Pulmonary artery endothelial cell (primary cell): ENCODE measurements at regions not wholly inside any gene's neighbourhood (a gene's known extent, or its start where the extent isn't known, plus 50 kb on each side); places are given as distances from the start of the nearest gene placed in this dataset.

Experiments used
- DNase-seq: peaks from one replicate; pipeline ENCODE4 v3.0.0-alpha.2; 2011; ENCODE audit warnings: low read depth, low spot score

DNA sequence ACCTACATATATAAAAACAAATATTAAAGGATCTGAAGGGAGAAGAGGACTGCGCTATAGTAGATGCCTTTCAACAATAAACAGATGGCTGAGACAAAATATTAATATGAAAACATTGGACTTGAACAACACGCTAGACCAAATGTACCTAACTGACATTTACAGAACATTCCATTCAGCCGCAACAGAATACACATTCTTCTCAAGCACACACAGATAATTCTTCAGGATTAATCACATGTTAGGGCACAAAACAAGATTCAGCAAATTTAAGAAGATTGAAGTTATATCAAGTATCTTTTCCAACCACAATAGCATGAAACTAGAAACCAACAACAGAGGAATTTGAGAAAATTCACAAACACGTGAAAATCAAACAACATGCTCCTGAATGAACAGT, 741.4 kb downstream of the ADGRL2 start:
- DNase-seq: no peak

DNA sequence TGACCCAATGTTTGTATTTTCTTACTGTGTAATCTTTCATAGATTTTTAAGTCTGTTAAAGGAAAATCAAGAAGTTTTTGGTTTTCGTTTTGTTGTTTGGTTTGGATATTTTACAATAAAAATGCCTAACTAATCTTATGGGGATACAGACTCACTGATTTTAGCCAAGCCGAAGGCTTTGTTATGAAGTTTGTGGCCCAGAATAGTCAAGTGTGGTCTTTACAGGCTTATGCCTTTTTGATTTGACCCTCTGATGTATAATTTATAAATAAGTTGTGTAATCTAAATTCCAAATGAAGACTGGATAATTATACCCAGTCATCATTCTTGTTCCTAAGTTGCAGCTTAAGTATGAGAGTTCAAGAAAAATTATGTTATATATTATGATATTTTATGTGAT, 739.3 kb downstream of the ADGRL2 start:
- DNase-seq: no peak

DNA sequence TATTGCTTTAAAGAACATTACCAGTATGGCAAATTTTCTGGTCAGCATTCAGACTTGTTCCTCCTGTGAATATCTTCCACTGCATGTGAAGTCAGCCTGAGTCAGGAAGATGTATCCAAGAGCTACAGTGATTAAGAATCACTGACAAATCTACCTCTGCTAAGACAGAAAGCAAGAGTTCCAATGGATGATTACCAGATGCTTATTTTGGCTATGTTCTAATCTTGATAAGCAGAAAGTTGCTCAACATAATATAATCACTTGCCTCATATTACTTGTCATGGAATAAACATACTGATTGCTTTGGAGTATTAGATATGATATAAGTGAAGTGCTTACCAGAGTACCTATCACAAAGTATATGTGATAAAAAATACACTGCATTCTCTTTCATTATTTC, 738.1 kb downstream of the ADGRL2 start:
- no peak for DNase-seq

DNA sequence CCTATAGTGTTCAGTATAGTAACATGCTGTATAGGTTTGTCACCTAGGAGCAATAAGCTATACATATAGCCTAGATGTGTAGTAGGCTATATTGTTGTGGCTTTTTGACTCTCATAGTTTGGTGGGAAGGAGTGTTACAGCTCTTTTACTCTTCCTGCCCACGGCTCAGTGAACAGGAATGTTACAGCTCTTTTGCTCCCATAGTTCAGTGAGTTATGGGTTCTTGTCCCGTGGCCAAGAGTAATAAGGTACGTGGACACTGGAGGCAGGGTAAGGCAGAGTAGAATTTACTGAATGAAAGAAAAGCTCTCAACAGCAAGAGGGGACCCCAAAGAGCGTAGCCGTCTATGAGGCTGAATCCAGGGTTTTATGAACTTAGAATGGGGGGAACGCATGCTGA, 734.3 kb downstream of the ADGRL2 start:
- DNase-seq: no peak

DNA sequence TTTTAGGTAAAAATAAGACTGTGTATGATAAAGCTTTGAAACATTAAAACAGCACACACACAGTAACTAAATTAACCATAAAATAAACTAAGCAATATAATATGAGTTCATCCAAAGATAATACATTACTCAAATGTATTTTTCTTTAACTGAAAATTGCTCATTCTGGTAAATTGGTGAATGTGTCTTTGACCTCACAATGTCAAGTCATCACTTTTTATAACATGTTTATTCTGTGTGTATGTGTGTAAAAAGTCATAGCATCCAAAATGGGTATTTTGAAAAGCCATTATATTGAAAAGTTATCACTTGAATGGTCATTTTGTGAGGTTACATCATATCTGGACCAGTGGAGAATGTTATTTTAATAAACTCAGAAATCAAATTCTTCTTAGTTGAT, 724.6 kb downstream of the ADGRL2 start:
- no peak for DNase-seq

DNA sequence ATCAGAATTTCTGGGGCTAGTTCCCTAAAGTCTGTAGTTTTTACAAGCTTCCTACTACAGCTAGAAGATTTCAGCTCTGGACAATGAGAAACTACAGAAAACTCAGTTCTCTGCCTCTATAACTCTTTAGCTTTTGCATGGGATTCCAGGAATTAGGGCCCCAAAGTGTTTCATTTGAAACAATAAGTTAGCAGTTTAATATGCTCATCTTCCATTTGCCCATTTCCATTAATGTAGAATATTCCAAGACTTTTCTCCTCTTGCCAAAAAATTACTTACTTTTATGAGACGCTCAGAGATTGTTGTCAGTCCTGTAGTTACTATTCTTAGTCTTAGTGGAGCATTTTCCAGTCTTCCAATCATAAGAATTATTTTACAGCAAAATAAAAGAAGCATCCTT, 719.9 kb downstream of the ADGRL2 start:
- no peak for DNase-seq

DNA sequence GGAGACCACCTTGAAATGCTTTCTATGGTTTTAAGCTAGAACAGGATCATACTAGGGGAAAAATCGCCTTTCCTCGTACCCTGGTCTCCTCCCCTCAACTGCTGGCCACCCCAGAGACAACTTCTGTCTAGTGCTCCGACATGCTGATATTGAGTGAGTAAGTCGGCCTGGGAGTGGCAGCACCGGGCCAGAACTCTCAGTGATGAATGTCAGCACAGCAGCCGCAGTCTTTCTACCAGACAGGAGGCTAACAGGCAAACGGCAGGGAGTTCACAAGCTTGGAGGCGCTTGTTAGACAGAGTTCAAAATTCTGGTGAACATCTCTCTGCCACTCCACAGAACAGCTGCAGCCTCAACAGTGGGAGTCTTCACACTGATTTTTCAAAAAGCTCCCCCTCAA, 716.9 kb downstream of the ADGRL2 start:
- DNase-seq: no peak

DNA sequence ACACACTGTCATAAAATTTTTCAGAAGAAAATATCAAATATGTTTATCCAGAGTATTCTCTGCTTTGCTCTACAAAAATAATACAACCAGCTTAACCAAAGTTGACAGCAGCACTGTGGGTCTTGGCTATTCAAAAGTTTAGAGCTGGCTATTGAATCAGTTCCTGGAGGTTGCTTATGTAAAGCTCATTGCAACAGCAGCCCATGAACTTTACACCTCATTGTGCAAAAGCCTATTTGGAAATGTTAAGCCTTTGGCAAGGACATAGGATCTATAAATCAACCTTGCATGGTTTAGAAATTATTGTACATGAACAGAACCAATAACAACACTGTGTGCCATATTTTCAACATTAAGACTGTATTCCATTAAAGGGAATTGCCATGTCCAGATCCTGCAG, 714.9 kb downstream of the ADGRL2 start:
- DNase-seq: no peak

DNA sequence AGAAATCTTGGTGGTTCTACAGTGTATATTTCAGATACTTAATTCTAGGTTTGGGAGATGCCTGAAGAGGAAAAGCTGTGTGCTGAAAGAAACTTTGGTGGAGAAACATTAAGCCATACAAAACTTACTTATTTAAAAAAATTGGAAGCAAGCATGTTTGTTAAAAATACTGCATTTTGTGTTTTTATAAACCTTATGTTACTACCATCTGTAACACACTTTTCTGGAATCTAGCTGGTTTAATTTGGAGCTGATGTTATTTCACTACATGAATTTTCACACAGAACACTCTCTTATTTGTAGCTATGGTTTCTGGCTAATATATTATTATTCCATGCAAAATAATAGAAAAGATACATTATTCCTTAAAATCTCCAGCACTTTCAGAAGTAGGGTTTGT, 710.7 kb downstream of the ADGRL2 start:
- no peak for DNase-seq

DNA sequence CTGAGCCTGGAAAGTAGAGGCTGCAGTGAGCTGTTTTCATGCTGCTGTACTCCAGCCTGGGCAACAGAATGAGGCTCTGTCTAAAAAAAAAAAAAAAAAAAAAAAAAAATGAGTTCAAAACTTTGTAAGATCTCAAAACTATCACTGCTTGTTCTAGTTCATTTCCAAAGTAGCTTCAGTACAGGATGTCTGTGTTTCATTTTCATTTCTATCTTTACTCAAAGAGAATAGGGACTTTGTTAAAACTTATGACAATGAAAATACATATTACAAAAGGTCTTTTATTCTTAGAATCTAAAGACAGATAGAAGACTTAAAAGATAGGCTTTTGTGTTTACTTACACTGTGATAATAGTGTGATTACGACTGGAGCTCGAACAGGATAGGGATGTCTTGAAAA, 709.7 kb downstream of the ADGRL2 start:
- no peak for DNase-seq

DNA sequence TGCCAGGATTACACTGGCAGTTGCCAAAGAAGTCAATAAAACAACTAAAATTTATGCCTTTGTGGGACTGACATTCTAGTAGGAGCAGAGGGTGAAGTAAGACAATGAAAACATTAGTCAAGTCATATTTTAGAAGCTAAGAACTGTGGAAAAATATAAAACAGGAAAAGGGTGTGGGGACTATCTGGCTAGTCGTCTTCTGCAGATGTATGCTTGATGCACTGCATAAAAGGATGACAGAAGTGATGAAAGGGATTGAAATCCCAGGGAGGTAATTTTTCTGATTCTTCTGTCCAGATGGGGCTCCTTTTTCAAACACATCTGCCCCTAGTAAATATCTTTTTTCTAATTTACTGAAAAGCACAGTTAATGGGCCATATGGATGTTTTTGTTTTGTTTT, 706.3 kb downstream of the ADGRL2 start:
- DNase-seq: no peak

DNA sequence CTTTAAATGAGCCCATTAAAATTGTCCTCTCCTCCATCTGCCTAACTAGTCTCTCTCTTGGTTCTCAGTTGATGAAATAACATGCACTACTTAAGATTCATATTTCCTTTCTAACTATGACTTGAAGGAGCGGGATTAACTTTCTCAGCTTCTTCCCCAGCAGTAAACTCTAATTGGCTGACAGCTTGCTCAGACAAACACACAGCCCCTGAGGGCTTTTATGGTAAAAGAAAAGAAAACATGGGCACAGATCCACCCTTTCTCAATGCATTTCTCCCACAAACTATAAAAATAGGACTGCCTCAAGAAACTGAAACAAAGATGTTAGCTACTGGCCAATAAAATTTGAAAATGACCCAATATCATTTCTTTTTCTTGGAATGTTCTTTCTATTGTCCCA, 703.1 kb downstream of the ADGRL2 start:
- no peak for DNase-seq

DNA sequence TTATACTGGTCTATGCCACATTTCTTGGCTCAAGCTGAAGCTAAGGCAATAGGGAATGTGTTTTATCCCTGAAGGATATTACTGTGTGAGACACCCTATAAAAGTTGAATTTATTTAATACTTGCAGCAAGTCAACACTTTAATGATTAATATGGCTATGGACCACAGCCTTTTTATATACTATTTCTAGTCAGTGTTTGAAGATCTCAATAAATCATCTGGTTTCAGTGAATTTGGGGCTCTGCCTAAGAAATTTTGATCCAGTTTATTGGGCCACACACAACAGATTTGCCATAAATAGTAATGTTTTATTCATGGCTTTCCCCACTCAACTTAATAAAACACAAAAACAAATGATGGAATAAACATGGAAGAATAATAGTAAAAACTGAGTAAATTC, 698.3 kb downstream of the ADGRL2 start:
- DNase-seq: no peak

DNA sequence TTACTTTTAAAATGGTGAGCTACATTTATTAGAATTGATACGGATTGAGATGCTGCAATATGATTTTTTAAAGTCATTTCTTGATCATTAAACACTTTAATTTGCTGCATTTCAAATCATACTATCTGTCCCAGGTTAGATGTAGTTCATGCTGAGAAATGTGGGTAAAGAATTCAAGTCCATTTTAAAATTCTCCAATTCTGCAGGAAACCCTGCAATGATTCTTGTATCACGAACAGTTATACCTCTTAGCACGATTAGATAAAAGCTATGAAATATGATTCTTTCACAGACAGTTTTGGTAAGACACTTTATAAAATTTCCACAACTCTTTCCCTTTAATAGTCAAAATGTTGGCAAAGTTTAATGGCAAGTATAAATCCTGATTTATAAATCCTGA, 693.4 kb downstream of the ADGRL2 start:
- no peak for DNase-seq

DNA sequence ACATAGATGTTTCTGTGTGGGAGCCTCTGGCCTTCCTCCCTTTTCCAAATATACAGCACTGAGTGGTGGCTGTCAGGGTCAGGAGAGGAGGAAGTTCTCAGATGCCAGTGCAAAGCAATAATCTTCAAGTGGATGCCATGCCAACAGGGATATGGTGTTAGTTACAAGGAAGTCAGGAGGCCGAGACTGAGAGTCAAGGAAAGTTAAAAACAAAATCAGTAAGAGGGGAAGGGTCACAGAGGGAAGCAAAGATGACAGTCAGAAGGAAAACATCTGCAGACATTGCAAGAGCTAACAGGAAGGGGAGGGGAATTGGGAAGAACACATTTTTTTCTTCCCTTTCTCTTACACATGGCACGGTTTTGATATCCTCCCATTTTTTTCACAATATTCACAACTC, 691.4 kb downstream of the ADGRL2 start:
- no peak for DNase-seq

DNA sequence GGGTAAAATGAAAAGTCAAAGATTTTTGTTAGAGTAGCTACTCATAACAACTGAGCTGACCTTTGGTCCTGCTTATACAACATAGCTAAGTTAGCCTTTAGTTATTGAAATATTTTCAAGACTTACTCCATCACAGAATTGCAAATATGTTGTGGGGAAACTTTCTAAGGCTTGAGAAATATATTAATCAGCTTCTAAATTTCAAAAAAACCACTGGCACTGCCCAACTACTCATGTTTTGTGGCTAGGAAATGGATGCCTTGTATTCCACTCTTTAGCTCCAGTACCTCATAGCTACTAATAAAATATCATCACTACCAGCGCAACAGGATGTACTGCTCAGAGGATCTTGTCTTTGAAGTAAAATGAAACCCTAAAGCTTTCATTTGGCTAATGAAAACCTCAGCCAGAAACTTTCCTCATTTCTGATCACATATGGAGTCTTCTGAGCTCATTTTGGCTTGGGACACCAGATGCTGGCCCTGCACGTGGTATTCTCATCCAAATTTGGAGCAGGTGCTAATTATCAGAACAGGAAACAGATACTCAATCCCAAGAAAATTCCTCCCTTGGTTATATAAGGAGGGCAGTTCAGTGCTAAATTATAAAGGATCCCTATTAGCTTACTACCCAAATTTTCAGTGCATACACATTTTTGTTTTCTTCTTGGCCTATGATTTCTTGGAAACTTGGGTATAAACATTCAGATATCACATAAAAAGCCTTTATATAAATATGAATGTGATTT, 690.7 kb downstream of the ADGRL2 start:
- DNase-seq: no peak

DNA sequence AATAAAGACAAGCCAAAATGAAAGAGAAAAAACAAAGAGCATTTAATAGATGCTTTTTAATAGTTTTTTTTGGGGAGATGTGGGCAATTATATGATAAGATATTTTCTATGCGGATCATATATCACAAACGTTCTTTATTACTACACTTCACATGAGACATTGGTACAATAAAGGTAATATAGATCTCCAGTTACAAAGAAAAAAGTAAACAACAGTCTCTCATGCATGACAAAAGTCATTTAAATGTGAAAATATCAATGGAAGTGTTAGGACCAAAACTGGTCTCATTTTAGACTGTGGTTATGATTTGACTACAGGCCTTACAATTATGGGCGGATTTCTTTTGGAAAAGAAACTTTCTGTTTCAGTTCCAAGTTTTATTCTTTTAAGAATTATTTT, 687.0 kb downstream of the ADGRL2 start:
- DNase-seq: no peak

DNA sequence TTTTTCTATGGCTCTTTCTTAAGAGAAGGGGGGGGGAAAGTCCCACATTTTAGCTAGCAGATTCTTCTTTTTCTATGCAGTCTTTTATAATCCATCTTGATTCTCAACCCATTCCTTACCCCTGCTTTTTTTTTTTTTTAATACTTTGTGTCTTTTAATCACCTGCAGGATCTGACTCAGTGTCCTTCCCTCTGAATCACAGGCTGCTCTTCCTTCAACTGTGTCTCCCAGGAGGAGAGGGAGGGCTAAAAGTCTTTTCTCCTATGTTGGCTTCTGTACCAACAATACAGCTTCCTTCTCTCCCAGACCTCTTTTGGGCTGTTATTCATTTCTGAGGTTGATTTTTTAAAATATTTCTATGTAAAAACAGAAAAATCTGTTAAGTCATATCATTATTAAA, 686.2 kb downstream of the ADGRL2 start:
- no peak for DNase-seq

DNA sequence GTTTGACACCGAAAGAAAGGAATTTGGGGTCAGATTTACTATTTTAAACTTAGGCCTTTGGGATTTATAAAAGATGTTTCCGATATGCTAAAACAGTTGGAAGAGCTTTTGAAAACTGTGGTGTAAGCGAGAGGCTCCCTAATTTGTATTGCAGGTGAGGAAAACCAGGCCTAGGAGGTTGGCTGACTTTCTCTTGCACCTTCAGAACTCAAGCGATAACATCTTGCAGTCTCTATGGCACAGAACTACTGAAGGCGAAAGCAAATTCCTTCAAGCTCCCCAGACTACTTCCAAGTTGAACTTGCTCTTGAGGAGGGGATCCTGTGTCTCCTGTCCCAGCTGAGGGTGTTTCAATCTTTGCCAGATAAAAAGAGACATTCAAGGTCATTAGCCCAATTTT, 685.7 kb downstream of the ADGRL2 start:
- no peak for DNase-seq

DNA sequence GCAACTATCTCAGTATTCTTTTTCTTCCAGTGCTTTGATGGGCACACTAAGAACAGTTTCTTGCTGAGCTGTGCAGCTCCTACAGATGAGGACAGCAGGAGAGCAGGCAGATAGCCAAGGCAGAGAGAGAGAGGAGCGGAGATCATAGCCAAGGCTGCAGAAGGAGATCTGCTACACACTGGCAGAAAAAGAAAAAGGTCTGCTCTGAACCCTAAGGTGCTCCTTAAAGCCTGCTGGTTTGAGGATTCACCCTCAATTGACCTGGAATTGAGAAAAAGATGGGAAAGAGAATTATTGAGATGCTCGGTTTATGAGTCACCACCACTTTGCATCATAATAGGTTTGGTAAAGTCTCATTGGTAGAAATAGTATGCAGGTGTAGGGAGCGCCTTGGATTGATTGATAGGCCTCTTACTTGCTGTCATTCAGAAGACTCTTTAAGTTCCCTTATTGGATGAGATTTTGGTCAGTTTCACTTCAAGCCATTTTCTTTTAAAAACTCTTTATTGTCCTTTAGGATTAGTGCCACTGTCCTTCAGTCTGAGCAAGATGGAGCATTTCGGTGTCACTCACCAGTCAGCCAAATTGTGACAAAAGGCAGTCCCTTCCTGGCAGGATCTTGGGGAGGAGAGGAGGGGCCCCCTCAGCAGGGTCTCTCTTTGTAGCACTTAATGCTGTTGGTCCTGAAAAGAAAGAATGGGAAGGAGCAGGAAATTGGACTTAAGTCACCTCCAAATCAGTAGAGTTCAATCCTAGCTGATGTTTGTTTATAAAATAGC, 685.0 kb downstream of the ADGRL2 start:
- no peak for DNase-seq

DNA sequence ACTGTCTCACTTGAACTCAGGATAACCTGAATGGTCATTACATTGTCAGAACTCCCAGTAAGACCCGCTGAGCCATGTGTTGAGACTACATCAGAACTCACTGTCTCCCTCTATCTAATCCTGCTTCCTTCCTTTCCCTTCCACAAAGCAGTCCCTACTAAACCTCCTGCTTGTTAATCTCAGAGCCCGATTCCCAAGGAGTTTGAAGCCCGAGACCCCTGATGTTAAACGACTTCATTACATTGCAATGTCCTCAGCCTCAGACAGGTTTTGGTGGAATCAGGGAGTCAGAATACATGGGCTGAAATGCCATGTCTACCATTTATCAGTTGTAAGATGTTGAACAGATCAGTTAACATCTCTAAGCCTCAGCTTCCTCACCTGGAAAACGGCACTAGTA, 682.4 kb downstream of the ADGRL2 start:
- no peak for DNase-seq

DNA sequence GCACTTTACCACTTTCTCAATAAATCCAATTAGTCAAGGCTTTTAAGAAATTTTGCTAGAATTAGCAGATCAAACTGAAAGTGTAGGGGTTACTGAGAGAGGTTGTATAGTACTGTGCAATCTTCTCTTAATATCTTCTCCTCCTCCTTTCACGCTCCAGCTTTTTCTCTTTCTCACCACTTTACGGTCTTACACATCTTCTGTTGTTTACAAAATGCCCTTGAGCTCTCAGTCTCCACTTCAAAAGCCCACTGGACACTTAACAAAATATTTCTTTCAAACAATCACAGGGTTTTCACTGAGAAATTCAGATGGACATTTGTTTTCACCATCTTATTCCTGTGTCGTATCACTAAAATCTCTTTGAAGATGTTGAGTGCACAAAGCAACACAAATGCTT, 678.2 kb downstream of the ADGRL2 start:
- no peak for DNase-seq

DNA sequence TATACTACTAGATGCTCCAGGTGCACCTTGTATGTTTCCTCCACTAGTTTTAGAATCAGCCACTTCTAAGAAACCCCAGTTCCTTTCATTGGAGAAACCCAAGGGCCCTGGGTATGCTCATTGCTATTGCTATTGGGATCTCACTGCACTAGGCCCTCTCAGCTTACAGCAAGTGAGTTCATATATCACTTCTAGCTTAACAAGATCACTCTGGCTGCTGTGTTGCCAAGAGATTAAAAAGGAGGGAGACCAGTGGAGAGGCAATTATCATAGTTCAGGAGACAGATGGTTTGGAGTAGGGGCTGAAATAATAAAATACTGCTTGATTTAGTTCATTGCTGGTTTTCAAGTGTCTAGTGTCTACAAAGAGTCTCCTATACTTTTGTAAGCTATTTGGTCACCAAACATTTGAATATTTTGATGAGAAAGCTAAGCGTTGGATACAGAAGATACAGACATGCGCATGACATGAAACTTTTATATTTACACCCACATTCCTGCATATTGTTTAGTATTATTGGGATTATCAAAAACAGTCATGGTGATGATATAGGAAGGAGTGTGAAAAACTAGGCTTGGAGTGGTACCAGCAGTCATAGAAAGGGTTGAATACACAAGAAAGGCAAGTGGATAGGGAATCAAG, 671.9 kb downstream of the ADGRL2 start:
- no peak for DNase-seq
